22Rv1 (cell line): ENCODE measurements at regions not wholly inside any gene's neighbourhood (a gene's known extent, or its start where the extent isn't known, plus 50 kb on each side); places are given as distances from the start of the nearest gene placed in this dataset.

ENCODE experiments used
- ZFX ChIP-seq: fragments of 450-650 bp; IDR thresholded peaks from 2 replicates; pipeline ENCODE4 v1.6.1; 2017; ENCODE audit warnings: antibody characterized with exemption, borderline replicate concordance
- TF ChIP-seq, protein P1 (sequence below): fragments of 450-650 bp; IDR thresholded peaks from 2 replicates; pipeline ENCODE4 v1.5.1; 2017; ENCODE audit warnings: mild to moderate bottlenecking

DNA sequence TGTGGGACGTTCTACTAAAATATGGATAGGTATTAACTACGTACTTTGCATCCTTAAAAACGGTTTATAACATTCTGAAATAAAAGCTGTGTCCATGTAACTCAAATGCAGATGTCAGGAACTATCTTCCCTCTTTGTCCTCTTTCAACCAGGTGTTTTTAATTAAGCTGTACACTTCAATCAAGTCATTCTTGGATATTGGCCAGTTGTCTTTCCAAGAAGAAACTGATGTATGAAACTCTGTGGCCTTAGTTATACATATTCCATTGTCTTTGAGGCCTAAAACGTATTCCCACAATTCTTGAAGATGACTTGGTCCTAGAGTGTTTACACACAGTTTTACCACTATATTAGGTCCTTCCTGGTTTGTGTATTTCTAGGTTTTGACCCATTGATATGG, 249.0 kb upstream of the CNTN5 start:
- TF ChIP-seq, protein P1, sequence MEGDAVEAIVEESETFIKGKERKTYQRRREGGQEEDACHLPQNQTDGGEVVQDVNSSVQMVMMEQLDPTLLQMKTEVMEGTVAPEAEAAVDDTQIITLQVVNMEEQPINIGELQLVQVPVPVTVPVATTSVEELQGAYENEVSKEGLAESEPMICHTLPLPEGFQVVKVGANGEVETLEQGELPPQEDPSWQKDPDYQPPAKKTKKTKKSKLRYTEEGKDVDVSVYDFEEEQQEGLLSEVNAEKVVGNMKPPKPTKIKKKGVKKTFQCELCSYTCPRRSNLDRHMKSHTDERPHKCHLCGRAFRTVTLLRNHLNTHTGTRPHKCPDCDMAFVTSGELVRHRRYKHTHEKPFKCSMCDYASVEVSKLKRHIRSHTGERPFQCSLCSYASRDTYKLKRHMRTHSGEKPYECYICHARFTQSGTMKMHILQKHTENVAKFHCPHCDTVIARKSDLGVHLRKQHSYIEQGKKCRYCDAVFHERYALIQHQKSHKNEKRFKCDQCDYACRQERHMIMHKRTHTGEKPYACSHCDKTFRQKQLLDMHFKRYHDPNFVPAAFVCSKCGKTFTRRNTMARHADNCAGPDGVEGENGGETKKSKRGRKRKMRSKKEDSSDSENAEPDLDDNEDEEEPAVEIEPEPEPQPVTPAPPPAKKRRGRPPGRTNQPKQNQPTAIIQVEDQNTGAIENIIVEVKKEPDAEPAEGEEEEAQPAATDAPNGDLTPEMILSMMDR: no peak
- TF ChIP-seq ZFX: no peak
